Transverse colon (tissue), 4 donors: ENCODE measurements at regions not wholly inside any gene's neighbourhood (a gene's known extent, or its start where the extent isn't known, plus 50 kb on each side); places are given as distances from the start of the nearest gene placed in this dataset.

Experiments
- DNase-seq: peaks from one replicate; pipeline ENCODE4 v3.0.0-alpha.2; 2019
- H3K27ac ChIP-seq, 4 donors: fragments of 200-600 bp; sonication (generic); 2 replicates each; pipeline ENCODE4 v1.5.1; 2016 to 2018; ENCODE audit warnings: inconsistent platforms in 4 of 4
- H3K27me3 ChIP-seq: fragments of 200-600 bp; sonication (generic); 2 replicates; pipeline ENCODE4 v1.5.1; 2017; ENCODE audit warnings: inconsistent platforms
- H3K36me3 ChIP-seq, 4 donors: fragments of 200-600 bp; sonication (generic); 2 replicates each; pipeline ENCODE4 v1.5.1; 2017 to 2019; ENCODE audit warnings: inconsistent platforms in 4 of 4
- H3K4me1 ChIP-seq, 4 donors: fragments of 200-600 bp; sonication (generic); 2 replicates each; pipeline ENCODE4 v1.5.1; 2017 to 2020; ENCODE audit warnings: inconsistent platforms in 4 of 4
- H3K4me3 ChIP-seq, 4 donors: fragments of 200-600 bp; sonication (generic); 1 replicate in 1 of 4; 2 replicates in 3 of 4; pipeline versions ENCODE4 v1.5.1 to v1.6.1; 2017 to 2019; ENCODE audit warnings: inconsistent platforms in 4 of 4
- H3K9me3 ChIP-seq, 2 donors: fragments of 200-600 bp; sonication (generic); 2 replicates each; pipeline ENCODE4 v1.5.1; 2017 to 2019; ENCODE audit warnings: inconsistent platforms in 2 of 2
- EP300 ChIP-seq: sonication (generic); formaldehyde crosslinking; IDR thresholded peaks from one replicate; pipeline ENCODE4 v1.6.1; 2017; ENCODE audit warnings: antibody characterized with exemption, low read depth
- POLR2A ChIP-seq: fragments of 450-650 bp; IDR thresholded peaks from one replicate; pipeline ENCODE4 v1.6.1; 2016; ENCODE audit warnings: antibody characterized with exemption, mild to moderate bottlenecking, moderate library complexity
- POLR2AphosphoS5 ChIP-seq, 3 donors: sonication (generic); formaldehyde crosslinking; IDR thresholded peaks; one replicate each; pipeline ENCODE4 v1.6.1; 2016; ENCODE audit warnings: antibody characterized with exemption in 3 of 3
- WGBS, 2 donors: methylation state at CpG; one replicate each; pipeline ENCODE4 v1.1.5; 2018; ENCODE audit warnings: low coverage in 1 of 2; 5-methylcytosine and 5-hydroxymethylcytosine counted together
- in situ Hi-C, 4 donors: fragments of 200-750 bp; cut with MboI; loops; one replicate each; pipeline versions ENCODE4 v1.15.0 to v1.15.1; 2017; ENCODE audit warnings: low sequenced_read_pairs in 3 of 4, low pct_ligation_motif_present in 1 of 4, low pct_unique_long_range_greater_than_20kb in 1 of 4
- intact Hi-C: fragments of 100-400 bp; cut with DNase I; formaldehyde crosslinking; loops from one replicate; pipeline ENCODE4 v1.15.1; 2023; ENCODE audit warnings: low total_unique reads
- TF ChIP-seq, protein P1 (sequence below), 5 experiments: fragments of 200-600 bp in 3 of 5; fragments of 450-650 bp in 2 of 5; sonication (generic) in 3 of 5; IDR thresholded peaks; 1 replicate in 2 of 5; 2 replicates in 3 of 5; pipeline ENCODE4 v1.5.1; 2016 to 2017; ENCODE audit warnings: antibody characterized with exemption in 5 of 5, inconsistent platforms in 3 of 5, mild to moderate bottlenecking in 2 of 5, moderate library complexity in 1 of 5

DNA sequence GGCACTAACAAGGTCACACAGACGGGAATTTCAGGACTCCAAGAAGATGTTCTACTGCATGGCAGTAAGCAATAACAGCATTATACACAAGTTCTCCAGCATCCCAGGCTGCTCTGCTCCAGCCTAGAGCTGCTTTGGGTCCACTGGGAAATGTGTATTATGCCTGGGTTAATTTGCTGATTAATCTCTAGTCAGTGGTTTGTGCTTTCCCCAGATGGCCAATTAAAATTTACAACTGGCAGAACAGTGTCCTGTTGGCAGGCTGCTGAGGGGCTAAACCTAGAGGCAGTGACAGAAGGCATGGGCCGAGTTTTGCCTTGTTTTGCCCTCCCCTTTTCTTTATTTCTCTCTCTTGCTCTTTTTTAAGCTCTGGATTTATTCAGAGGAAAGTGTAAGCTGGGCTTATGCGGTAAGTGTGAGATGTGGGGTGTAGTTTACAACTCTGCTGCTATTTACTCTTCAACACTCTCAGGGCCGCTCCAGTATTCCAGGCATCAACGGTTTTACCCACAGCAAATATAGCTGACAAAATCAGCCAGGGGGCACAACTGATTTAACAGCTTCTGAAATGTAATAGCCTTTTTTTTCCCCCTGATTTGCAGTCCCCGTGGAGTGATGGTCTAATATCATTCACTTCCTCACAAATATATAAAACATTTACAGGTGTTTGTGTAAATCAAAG is 348.0 kb downstream of the GPD2 start:
- Histone ChIP-seq H3K27ac (peak overlapping the region in 3 of 4 donors; percentile 24 to 45 (median 33)), H3K4me3 (no peak overlapping the region), H3K9me3 (no peaks in the 10 kb centered on the region), H3K36me3 (no peaks in the 10 kb centered on the region), H3K27me3 (no peaks in the 10 kb centered on the region), H3K4me1 (peaks cover 0 to 38% (median 21%) of the 10 kb centered on the region in 4 donors)
- in situ Hi-C loops (no loop called here), intact Hi-C loops (no loop called here)
- WGBS, 2 donors = 21 to 30% methylated on average over 4 to 6 of the region's 6 CpGs
- peak; percentile 14 for DNase-seq
- TF ChIP-seq EP300 (no peak), POLR2A (no peak), POLR2AphosphoS5 (IDR thresholded peaks at IDR 0.05) (no peak)
- TF ChIP-seq, protein P1, sequence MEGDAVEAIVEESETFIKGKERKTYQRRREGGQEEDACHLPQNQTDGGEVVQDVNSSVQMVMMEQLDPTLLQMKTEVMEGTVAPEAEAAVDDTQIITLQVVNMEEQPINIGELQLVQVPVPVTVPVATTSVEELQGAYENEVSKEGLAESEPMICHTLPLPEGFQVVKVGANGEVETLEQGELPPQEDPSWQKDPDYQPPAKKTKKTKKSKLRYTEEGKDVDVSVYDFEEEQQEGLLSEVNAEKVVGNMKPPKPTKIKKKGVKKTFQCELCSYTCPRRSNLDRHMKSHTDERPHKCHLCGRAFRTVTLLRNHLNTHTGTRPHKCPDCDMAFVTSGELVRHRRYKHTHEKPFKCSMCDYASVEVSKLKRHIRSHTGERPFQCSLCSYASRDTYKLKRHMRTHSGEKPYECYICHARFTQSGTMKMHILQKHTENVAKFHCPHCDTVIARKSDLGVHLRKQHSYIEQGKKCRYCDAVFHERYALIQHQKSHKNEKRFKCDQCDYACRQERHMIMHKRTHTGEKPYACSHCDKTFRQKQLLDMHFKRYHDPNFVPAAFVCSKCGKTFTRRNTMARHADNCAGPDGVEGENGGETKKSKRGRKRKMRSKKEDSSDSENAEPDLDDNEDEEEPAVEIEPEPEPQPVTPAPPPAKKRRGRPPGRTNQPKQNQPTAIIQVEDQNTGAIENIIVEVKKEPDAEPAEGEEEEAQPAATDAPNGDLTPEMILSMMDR (IDR thresholded peaks at IDR 0.05) = no peak

DNA sequence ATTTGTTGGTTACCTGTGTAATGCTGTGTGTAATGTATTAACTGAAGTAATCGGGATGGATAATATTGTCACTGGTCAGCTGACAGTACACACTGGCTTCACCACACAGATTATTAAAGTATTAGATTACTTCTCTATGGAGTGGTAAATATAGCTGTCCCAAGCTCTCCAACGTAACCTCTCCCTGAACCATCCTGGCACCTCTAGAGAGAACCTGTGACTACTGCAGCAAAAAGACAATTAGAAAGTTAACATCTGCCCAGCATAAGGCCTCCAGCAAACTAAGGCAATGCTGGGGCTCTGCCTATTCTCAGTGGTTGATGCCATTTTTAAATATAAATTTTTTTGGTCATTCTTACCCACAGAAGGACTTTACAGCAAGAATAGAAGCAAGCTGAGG is 351.3 kb downstream of the GPD2 start:
- TF ChIP-seq POLR2A (no peak), EP300 (no peak), POLR2AphosphoS5 (IDR thresholded peaks at IDR 0.05) (no peak)
- TF ChIP-seq, protein P1 (IDR thresholded peaks at IDR 0.05) = no peak
- Histone ChIP-seq H3K4me1 (peaks cover 0 to 20% (median 12%) of the 10 kb centered on the region in 4 donors), H3K9me3 (no peaks in the 10 kb centered on the region), H3K4me3 (no peak overlapping the region), H3K27ac (no peak overlapping the region), H3K36me3 (no peaks in the 10 kb centered on the region), H3K27me3 (no peaks in the 10 kb centered on the region)
- in situ Hi-C loops = no loop called here
- no peak for DNase-seq
- 83 to 100% methylated on average over 2 of the region's 2 CpGs for WGBS, 2 donors
- intact Hi-C loops = no loop called here

DNA sequence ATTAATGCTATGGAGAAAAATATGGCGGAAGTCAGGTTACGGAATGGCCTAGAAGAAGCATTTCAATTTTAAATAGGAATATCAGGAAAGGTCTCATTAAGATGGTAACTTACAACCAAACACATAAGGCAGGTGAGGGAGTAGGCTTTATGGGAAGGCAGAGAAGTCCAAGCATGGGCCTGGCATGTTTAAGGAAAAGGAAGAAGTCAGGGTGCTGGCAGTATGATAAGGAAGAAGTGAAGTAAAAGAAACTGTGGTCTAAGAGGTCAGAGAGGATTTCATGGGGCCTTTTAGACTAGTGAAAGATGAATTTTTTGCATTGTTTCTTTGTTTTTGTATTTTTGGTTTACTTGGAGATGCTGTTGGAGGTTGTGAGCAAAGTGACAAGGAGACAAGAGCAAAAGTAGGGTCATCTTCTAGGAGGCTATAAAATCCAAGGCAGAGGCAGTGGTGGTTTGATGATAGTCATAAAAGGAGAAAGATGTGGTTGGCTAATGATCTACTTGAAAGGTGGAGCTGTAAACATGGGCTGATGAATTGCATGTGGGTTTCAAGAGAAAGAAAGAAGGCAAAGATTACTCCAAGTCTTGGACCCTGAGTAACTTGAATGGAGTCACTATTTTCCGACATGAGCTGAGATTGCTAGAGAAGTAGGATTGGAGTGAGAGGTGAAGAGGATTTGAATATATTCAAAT is 354.3 kb downstream of the GPD2 start:
- H3K27ac ChIP-seq = no peak overlapping the region
- DNase-seq = no peak
- in situ Hi-C loops = no loop called here

DNA sequence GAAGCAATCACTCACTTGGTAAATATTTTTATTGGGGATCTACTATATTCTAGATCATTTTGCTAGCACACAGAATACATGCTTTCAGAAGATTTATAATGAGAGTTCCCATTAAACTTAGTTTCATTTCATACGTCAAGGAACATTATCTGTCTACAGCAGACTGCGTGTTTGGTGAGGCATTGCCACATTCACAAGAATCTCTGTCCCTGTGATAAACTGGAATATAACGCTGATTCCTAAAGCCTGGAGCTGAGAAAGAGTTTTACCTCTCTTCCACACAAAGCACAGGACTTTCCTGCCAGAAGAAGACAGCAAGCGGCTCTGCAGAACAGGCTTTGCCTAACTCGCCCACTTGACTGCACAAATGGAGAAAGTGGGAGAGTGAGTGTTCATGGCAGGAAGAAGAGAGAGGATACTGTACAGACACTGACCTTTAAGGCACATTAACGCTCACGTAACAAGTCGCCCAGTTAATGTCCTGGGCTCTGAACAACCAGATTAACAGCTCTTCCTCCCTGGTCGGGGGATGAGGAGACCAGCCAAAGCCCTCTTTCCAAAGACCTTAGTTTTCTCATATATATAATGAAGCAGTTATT is 356.2 kb downstream of the GPD2 start:
- intact Hi-C loops (no loop called here), in situ Hi-C loops (no loop called here)
- H3K36me3 ChIP-seq = no peaks in the 10 kb centered on the region
- peaks cover 0 to 7% (median 0%) of the 10 kb centered on the region in 4 donors for H3K4me1 ChIP-seq
- TF ChIP-seq EP300 (no peak), POLR2AphosphoS5 (IDR thresholded peaks at IDR 0.05) (no peak), POLR2A (no peak)
- TF ChIP-seq, protein P1 (IDR thresholded peaks at IDR 0.05) = no peak
- H3K27me3 ChIP-seq = no peaks in the 10 kb centered on the region
- H3K9me3 ChIP-seq = no peaks in the 10 kb centered on the region
- DNase-seq = no peak
- no peak overlapping the region for H3K4me3 ChIP-seq
- 91% methylated on average over 9 of the region's 9 CpGs; no CpG with 5 or more reads in 1 of the 2 donors for WGBS, 2 donors
- H3K27ac ChIP-seq = no peak overlapping the region

More for the DNA sequence above, 354.3 kb downstream of the GPD2 start:
- H3K4me3 ChIP-seq = no peak overlapping the region
- TF ChIP-seq, protein P1 (IDR thresholded peaks at IDR 0.05) = no peak
- TF ChIP-seq POLR2A = no peak
- TF ChIP-seq EP300 = no peak
- TF ChIP-seq POLR2AphosphoS5 (IDR thresholded peaks at IDR 0.05) = no peak
- WGBS, 2 donors = 88 to 89% methylated on average over 3 of the region's 3 CpGs
- no peaks in the 10 kb centered on the region for H3K9me3 ChIP-seq
- no peaks in the 10 kb centered on the region for H3K27me3 ChIP-seq
- H3K4me1 ChIP-seq = peaks cover 0 to 7% (median 0%) of the 10 kb centered on the region in 4 donors
- intact Hi-C loops = no loop called here
- no peaks in the 10 kb centered on the region for H3K36me3 ChIP-seq
